ENCODE measurements at regions not wholly inside any gene's neighbourhood (a gene's known extent, or its start where the extent isn't known, plus 50 kb on each side); places are given as distances from the start of the nearest gene placed in this dataset.

DNA sequence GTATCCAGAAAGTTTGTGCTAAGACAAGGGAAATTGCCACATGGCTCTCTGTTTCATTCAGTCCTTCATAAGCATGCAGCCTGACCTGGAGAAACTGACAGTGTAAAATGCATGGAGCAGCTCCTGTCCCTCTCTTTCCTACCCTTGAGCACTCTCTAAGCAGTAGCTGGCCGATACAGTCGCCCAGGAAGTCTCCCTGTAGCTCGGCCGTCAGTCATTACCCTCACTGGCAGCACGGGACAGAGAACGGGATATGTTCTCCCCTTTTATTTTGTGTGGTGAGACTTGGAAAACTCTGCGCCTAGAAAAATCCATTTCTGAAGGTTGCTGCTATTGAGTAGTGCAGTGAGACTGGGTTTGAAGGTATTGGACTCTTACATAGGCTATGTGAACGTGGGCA, 56.8 kb upstream of the KCNMB1 start:
- TF ChIP-seq CTCF (IDR thresholded peaks at IDR 0.05) (no peak), POLR2AphosphoS5 (IDR thresholded peaks at IDR 0.05) (no peak), EP300 (IDR thresholded peaks at IDR 0.05) (no peak), POLR2A (IDR thresholded peaks at IDR 0.05) (no peak)

Measured in stomach (tissue), 4 donors.